ENCODE measurements at regions not wholly inside any gene's neighbourhood (a gene's known extent, or its start where the extent isn't known, plus 50 kb on each side); places are given as distances from the start of the nearest gene placed in this dataset.

DNA sequence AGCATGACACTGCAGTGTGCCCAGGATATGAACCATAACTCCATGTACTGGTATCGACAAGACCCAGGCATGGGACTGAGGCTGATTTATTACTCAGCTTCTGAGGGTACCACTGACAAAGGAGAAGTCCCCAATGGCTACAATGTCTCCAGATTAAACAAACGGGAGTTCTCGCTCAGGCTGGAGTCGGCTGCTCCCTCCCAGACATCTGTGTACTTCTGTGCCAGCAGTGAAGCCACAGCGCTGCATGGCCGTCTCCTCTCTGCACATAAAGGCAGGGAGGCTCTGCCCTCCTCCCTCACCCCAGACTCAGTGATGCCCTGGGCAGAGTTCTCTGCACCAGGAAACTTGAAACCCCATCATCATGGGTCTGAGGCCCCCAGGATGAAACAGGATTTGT, 70.7 kb upstream of the PRSS58 start:
- Histone ChIP-seq H3K27me3 (replicated peaks; ENCODE audit: insufficient read depth) (no peaks in the 10 kb centered on the region), H3K4me3 (no peak overlapping the region), H3K36me3 (no peaks in the 10 kb centered on the region), H3K4me1 (replicated peaks) (no peaks in the 10 kb centered on the region), H3K9me3 (no peaks in the 10 kb centered on the region), H3K27ac (no peak overlapping the region)
- TF ChIP-seq, protein P1, sequence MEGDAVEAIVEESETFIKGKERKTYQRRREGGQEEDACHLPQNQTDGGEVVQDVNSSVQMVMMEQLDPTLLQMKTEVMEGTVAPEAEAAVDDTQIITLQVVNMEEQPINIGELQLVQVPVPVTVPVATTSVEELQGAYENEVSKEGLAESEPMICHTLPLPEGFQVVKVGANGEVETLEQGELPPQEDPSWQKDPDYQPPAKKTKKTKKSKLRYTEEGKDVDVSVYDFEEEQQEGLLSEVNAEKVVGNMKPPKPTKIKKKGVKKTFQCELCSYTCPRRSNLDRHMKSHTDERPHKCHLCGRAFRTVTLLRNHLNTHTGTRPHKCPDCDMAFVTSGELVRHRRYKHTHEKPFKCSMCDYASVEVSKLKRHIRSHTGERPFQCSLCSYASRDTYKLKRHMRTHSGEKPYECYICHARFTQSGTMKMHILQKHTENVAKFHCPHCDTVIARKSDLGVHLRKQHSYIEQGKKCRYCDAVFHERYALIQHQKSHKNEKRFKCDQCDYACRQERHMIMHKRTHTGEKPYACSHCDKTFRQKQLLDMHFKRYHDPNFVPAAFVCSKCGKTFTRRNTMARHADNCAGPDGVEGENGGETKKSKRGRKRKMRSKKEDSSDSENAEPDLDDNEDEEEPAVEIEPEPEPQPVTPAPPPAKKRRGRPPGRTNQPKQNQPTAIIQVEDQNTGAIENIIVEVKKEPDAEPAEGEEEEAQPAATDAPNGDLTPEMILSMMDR (IDR thresholded peaks at IDR 0.05): no peak
- TF ChIP-seq POLR2A (IDR thresholded peaks at IDR 0.05) (no peak), POLR2AphosphoS5 (IDR thresholded peaks at IDR 0.05) (no peak)
- DNase-seq (ENCODE audit: low spot score): no peak
- intact Hi-C loops (cut with DNase I): no loop called here
- WGBS: 61% methylated on average over 6 of the region's 6 CpGs

DNA sequence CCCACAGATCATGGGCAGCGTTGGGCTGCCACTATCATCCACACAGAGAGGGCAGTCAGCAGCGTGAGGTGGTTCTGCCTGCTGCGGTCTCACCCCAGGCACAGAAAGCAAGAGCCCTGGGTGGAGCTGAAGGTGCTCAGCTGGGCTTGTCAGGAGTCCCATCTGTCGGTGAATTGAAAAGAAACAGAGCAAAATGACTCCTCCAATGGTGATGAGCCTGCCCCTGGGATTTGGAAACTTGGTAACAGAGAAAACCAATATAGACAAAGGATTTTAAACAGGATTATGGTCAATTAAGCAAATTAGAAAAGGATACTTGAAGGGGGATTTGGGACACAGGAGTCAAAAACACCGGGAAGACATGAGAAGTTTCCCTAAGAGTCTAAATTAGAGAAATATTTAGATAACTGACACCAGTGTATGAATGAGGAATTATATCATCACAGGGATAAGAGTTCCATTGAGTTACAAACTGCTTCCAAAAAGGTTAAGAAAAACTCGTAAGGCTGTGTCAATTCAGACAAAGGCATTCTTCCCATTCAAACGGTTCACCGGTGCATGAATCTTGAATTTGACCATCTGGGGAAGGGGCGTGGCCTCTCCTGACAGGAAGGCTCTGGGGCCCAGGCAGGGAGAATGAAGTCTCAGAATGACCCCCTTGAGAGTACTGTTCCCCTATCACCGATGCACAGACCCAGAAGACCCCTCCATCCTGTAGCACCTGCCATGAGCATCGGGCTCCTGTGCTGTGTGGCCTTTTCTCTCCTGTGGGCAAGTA, 70.0 kb upstream of the PRSS58 start:
- intact Hi-C loops (cut with DNase I): no loop called here
- TF ChIP-seq POLR2A (IDR thresholded peaks at IDR 0.05): no peak
- no peak for TF ChIP-seq POLR2AphosphoS5 (IDR thresholded peaks at IDR 0.05)
- TF ChIP-seq, protein P1 (IDR thresholded peaks at IDR 0.05): no peak
- 54% methylated on average over 11 of the region's 11 CpGs for WGBS
- DNase-seq (ENCODE audit: low spot score): no peak
- Histone ChIP-seq H3K27me3 (replicated peaks; ENCODE audit: insufficient read depth) (no peaks in the 10 kb centered on the region), H3K36me3 (no peaks in the 10 kb centered on the region), H3K4me3 (no peak overlapping the region), H3K27ac (no peak overlapping the region), H3K4me1 (replicated peaks) (no peaks in the 10 kb centered on the region), H3K9me3 (no peaks in the 10 kb centered on the region)

GRCh38 chr7:142323706-142324105, 65.8 kb upstream of the PRSS58 start:
- Histone ChIP-seq H3K4me1 (replicated peaks) (no peaks in the 10 kb centered on the region), H3K4me3 (no peak overlapping the region), H3K27me3 (replicated peaks; ENCODE audit: insufficient read depth) (no peaks in the 10 kb centered on the region), H3K9me3 (no peaks in the 10 kb centered on the region), H3K27ac (no peak overlapping the region), H3K36me3 (no peaks in the 10 kb centered on the region)
- intact Hi-C loops (cut with DNase I): no loop called here
- WGBS: 10% methylated on average over 4 of the region's 4 CpGs
- TF ChIP-seq POLR2A (IDR thresholded peaks at IDR 0.05) (no peak), POLR2AphosphoS5 (IDR thresholded peaks at IDR 0.05) (no peak)
- TF ChIP-seq, protein P1 (IDR thresholded peaks at IDR 0.05): peak in 1 of 4 experiments; percentile 17
- no peak for DNase-seq (ENCODE audit: low spot score)

- WGBS: 92% methylated on average over 7 of the region's 7 CpGs
- TF ChIP-seq POLR2AphosphoS5 (IDR thresholded peaks at IDR 0.05): no peak
- TF ChIP-seq, protein P1 (IDR thresholded peaks at IDR 0.05): no peak
- TF ChIP-seq POLR2A (IDR thresholded peaks at IDR 0.05): no peak
- H3K36me3 ChIP-seq: no peaks in the 10 kb centered on the region
- H3K9me3 ChIP-seq: no peaks in the 10 kb centered on the region
- intact Hi-C loops (cut with DNase I): no loop called here
- DNase-seq (ENCODE audit: low spot score): no peak
- H3K27ac ChIP-seq: no peak overlapping the region
- no peaks in the 10 kb centered on the region for H3K4me1 ChIP-seq (replicated peaks)
- H3K4me3 ChIP-seq: no peak overlapping the region
- no peaks in the 10 kb centered on the region for H3K27me3 ChIP-seq (replicated peaks; ENCODE audit: insufficient read depth)
Measured at GRCh38 chr7:142321391-142321790, 63.5 kb upstream of the PRSS58 start.

GRCh38 chr7:142320883-142321282, 63.0 kb upstream of the PRSS58 start:
- no peaks in the 10 kb centered on the region for H3K27me3 ChIP-seq (replicated peaks; ENCODE audit: insufficient read depth)
- no peaks in the 10 kb centered on the region for H3K4me1 ChIP-seq (replicated peaks)
- no peaks in the 10 kb centered on the region for H3K9me3 ChIP-seq
- 100% methylated on average over 2 of the region's 2 CpGs for WGBS
- H3K27ac ChIP-seq: no peak overlapping the region
- H3K36me3 ChIP-seq: no peaks in the 10 kb centered on the region
- TF ChIP-seq, protein P1 (IDR thresholded peaks at IDR 0.05): no peak
- TF ChIP-seq POLR2AphosphoS5 (IDR thresholded peaks at IDR 0.05): no peak
- TF ChIP-seq POLR2A (IDR thresholded peaks at IDR 0.05): no peak
- no peak overlapping the region for H3K4me3 ChIP-seq
- intact Hi-C loops (cut with DNase I): no loop called here
- no peak for DNase-seq (ENCODE audit: low spot score)
